ENCODE measurements at regions not wholly inside any gene's neighbourhood (a gene's known extent, or its start where the extent isn't known, plus 50 kb on each side); places are given as distances from the start of the nearest gene placed in this dataset.

GRCh38 chr11:134904103-134904790 lies 492.2 kb upstream of the B3GAT1 start:
- TF ChIP-seq BRCA1 (CRISPR knock-in tag; IDR thresholded peaks at IDR 0.05): no peak
- TF ChIP-seq, protein P1, sequence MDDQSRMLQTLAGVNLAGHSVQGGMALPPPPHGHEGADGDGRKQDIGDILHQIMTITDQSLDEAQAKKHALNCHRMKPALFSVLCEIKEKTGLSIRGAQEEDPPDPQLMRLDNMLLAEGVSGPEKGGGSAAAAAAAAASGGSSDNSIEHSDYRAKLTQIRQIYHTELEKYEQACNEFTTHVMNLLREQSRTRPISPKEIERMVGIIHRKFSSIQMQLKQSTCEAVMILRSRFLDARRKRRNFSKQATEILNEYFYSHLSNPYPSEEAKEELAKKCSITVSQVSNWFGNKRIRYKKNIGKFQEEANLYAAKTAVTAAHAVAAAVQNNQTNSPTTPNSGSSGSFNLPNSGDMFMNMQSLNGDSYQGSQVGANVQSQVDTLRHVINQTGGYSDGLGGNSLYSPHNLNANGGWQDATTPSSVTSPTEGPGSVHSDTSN (CRISPR knock-in tag; IDR thresholded peaks at IDR 0.05; ENCODE audit: borderline replicate concordance): no peak
- no peak for TF ChIP-seq CTCF (CRISPR knock-in tag; IDR thresholded peaks at IDR 0.05)
